ENCODE measurements at regions not wholly inside any gene's neighbourhood (a gene's known extent, or its start where the extent isn't known, plus 50 kb on each side); places are given as distances from the start of the nearest gene placed in this dataset.

DNA sequence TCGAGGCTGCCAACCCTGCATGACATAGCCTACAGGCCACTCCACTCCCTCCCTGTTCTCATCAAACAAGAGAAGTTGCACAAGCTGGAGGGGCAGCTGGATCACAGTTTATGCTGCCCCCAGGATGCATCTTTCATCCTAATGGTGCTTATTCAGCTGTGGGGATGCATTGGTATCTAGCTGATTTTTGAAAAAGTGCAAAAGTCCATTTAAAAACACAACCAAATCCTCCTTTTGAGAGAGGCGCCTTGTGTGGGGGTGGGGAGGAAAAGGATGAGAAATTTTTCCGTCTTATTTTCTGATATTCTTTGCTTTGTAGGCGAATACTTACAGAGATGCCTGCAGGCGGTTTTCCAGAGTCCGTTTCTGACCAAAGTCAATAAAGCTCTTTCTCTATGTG is 276.4 kb upstream of the BOD1L1 start:
- Mint-ChIP-seq H3K36me3 (ENCODE audit: low read depth) (no peaks in the 10 kb centered on the region), H3K27me3 (ENCODE audit: insufficient read depth, low read depth, poor library complexity) (peaks cover 2% of the 10 kb centered on the region), H3K4me1 (peaks cover 6% of the 10 kb centered on the region; the same call in 2 of the 3 replicates), H3K4me3 (no peak overlapping the region), H3K9me3 (no peaks in the 10 kb centered on the region), H3K27ac (no peak overlapping the region)
- H3K4me1 ChIP-seq (ENCODE audit: insufficient read depth) = 0 out of 2 replicates have a peak, but pooled peaks cover 5% of the 10 kb centered on the region
- H3K36me3 ChIP-seq (ENCODE audit: insufficient read depth) = no peaks in the 10 kb centered on the region
- H4K20me1 ChIP-seq (replicated peaks; ENCODE audit: insufficient read depth) = no peaks in the 10 kb centered on the region
- H2AFZ ChIP-seq = peak overlapping the region; percentile 17; the same call in 1 of the 2 replicates
- H3K4me3 ChIP-seq = no peak overlapping the region
- no peaks in the 10 kb centered on the region for H3K27me3 ChIP-seq (ENCODE audit: insufficient read depth)
- H3K4me2 ChIP-seq = no peak overlapping the region
- H3K9me2 ChIP-seq (ENCODE audit: insufficient read depth) = no peaks in the 10 kb centered on the region
- no peaks in the 10 kb centered on the region for H3F3A ChIP-seq (replicated peaks; ENCODE audit: low read depth)
- DNase-seq (ENCODE audit: low spot score) (no peak), ATAC-seq (no peak)
- H3K27ac ChIP-seq (ENCODE audit: low read depth) = no peak overlapping the region
- TF ChIP-seq STAT1 (IDR thresholded peaks at IDR 0.05; ENCODE audit: unreplicated experiment) = no peak
- no peak for TF ChIP-seq ZNF331 (CRISPR knock-in tag; IDR thresholded peaks at IDR 0.05; ENCODE audit: low read depth)
- TF ChIP-seq, protein P1, sequence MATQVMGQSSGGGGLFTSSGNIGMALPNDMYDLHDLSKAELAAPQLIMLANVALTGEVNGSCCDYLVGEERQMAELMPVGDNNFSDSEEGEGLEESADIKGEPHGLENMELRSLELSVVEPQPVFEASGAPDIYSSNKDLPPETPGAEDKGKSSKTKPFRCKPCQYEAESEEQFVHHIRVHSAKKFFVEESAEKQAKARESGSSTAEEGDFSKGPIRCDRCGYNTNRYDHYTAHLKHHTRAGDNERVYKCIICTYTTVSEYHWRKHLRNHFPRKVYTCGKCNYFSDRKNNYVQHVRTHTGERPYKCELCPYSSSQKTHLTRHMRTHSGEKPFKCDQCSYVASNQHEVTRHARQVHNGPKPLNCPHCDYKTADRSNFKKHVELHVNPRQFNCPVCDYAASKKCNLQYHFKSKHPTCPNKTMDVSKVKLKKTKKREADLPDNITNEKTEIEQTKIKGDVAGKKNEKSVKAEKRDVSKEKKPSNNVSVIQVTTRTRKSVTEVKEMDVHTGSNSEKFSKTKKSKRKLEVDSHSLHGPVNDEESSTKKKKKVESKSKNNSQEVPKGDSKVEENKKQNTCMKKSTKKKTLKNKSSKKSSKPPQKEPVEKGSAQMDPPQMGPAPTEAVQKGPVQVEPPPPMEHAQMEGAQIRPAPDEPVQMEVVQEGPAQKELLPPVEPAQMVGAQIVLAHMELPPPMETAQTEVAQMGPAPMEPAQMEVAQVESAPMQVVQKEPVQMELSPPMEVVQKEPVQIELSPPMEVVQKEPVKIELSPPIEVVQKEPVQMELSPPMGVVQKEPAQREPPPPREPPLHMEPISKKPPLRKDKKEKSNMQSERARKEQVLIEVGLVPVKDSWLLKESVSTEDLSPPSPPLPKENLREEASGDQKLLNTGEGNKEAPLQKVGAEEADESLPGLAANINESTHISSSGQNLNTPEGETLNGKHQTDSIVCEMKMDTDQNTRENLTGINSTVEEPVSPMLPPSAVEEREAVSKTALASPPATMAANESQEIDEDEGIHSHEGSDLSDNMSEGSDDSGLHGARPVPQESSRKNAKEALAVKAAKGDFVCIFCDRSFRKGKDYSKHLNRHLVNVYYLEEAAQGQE (IDR thresholded peaks at IDR 0.05; ENCODE audit: unreplicated experiment) = no peak
- TF ChIP-seq JUNB (IDR thresholded peaks at IDR 0.05; ENCODE audit: unreplicated experiment) = no peak
- TF ChIP-seq ZNF462 (CRISPR knock-in tag; IDR thresholded peaks at IDR 0.05) = no peak
- no peak for TF ChIP-seq EZH2 (IDR thresholded peaks at IDR 0.05; ENCODE audit: low read depth, unreplicated experiment)
- TF ChIP-seq POLR2AphosphoS5 (IDR thresholded peaks at IDR 0.05; ENCODE audit: low read depth) = no peak
- TF ChIP-seq EZH2phosphoT487 (IDR thresholded peaks at IDR 0.05; ENCODE audit: unreplicated experiment) = no peak
- TF ChIP-seq NANOG (IDR thresholded peaks at IDR 0.05; ENCODE audit: borderline replicate concordance) = no peak
- TF ChIP-seq CREB1 (CRISPR knock-in tag; IDR thresholded peaks at IDR 0.05; ENCODE audit: low read depth) = no peak
- TF ChIP-seq ETS1 (IDR thresholded peaks at IDR 0.05) = no peak
- TF ChIP-seq ZNF114 (CRISPR knock-in tag; IDR thresholded peaks at IDR 0.05) = no peak
- TF ChIP-seq CTCF (conservative IDR thresholded peaks at IDR 0.05; ENCODE audit: low read depth in 2 of 2) = no peak
- no peaks in the 10 kb centered on the region for H3K79me2 ChIP-seq (replicated peaks; ENCODE audit: insufficient read depth)

All from GM23338 (cell line).